ENCODE measurements at regions not wholly inside any gene's neighbourhood (a gene's known extent, or its start where the extent isn't known, plus 50 kb on each side); places are given as distances from the start of the nearest gene placed in this dataset.
"Not testable (repeated sequence)": the region's sequence is repeated elsewhere in the genome, so short reads cannot be mapped to it uniquely, and the experiment has no call there.

GRCh38 chr17:77028900-77029299 lies 111.9 kb upstream of the SEC14L1 start:
- ATAC-seq (replicated peaks) (no peak), DNase-seq (no peak)
- peaks cover 2 to 13% of the 10 kb centered on the region in 2 donors for H3K4me1 Mint-ChIP-seq
- H3K27ac Mint-ChIP-seq: no peak overlapping the region
- H3K9me3 Mint-ChIP-seq: peaks cover 14% of the 10 kb centered on the region in 2 donors
- peaks cover 3 to 10% of the 10 kb centered on the region in 2 donors for H3K36me3 Mint-ChIP-seq
- no peak overlapping the region for H3K4me3 Mint-ChIP-seq
- peaks cover 0 to 13% of the 10 kb centered on the region in 2 donors for H3K27me3 Mint-ChIP-seq

DNA sequence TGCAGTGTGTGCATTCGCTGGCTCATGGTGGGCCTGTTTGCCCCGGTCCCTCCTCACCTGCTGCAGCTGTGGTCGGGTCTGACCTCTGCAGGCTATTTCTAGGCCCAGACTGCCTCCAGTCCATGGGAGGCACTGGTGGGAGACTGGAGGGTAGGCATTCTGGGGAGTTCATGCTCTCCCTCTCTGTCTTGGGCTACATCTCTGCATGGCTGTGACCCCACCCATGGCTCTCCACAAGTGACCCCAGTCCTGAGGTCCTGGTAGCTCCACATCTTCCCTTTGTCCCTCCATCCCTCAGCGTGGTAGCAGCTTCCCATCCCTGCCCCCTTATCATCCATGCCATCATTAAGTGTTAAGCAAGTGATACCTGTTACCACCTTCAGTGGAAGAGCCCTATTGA lies 107.8 kb upstream of the SEC14L1 start:
- Mint-ChIP-seq H3K27ac (no peak overlapping the region), H3K9me3 (peaks cover 3 to 4% of the 10 kb centered on the region in 2 donors), H3K36me3 (peaks cover 3 to 10% of the 10 kb centered on the region in 2 donors), H3K27me3 (peaks cover 13 to 22% of the 10 kb centered on the region in 2 donors), H3K4me1 (peaks cover 19 to 38% of the 10 kb centered on the region in 2 donors), H3K4me3 (no peak overlapping the region)
- ATAC-seq (replicated peaks) (no peak), DNase-seq (no peak)

DNA sequence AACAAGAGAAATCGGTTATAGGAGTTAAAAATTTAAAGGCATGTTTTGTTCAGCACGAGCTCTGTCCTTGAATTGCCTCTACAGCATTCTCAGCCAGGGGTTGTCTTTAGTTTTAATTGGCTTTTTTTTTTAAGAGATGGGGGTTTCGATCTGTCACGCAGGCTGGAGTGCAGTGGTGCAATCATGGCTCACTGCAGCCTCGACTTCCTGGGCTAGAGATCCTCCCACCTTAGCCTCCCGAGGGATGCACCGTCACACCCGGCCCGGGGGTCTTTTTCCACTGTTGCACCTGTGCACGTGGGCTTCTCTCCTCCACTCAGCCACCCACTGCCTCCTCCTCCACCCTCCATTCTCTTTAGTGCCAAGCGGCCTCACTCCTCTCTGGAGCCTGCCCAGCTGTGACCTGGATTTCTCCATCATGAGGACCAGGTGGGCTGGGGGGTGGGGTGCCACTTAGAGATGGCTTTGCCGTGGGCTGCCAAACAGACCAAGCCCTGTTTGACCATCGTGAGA lies 106.8 kb upstream of the SEC14L1 start:
- Mint-ChIP-seq H3K36me3 (peaks cover 3 to 10% of the 10 kb centered on the region in 2 donors), H3K4me3 (no peak overlapping the region), H3K27me3 (peaks cover 19 to 26% of the 10 kb centered on the region in 2 donors), H3K4me1 (peaks cover 20 to 40% of the 10 kb centered on the region in 2 donors), H3K27ac (no peak overlapping the region), H3K9me3 (peaks cover 3 to 4% of the 10 kb centered on the region in 2 donors)
- no peak for ATAC-seq (replicated peaks)
- no peak for DNase-seq

GRCh38 chr17:77034677-77035424 lies 105.9 kb upstream of the SEC14L1 start:
- H3K9me3 Mint-ChIP-seq: peaks cover 3 to 4% of the 10 kb centered on the region in 2 donors
- H3K27me3 Mint-ChIP-seq: peaks cover 24 to 30% of the 10 kb centered on the region in 2 donors
- DNase-seq: no peak

GRCh38 chr17:77035526-77035925 lies 105.2 kb upstream of the SEC14L1 start:
- Mint-ChIP-seq H3K9me3 (peaks cover 3 to 4% of the 10 kb centered on the region in 2 donors), H3K4me3 (no peak overlapping the region), H3K36me3 (peaks cover 3 to 10% of the 10 kb centered on the region in 2 donors), H3K4me1 (peaks cover 20 to 40% of the 10 kb centered on the region in 2 donors), H3K27ac (no peak overlapping the region), H3K27me3 (peaks cover 24 to 34% of the 10 kb centered on the region in 2 donors)
- no peak for ATAC-seq (replicated peaks)
- DNase-seq: no peak

More at GRCh38 chr17:77034677-77035424, 105.9 kb upstream of the SEC14L1 start:
- Mint-ChIP-seq H3K27ac (no peak overlapping the region), H3K4me1 (peaks cover 20 to 40% of the 10 kb centered on the region in 2 donors), H3K36me3 (peaks cover 3 to 10% of the 10 kb centered on the region in 2 donors), H3K4me3 (no peak overlapping the region)
- ATAC-seq (replicated peaks): no peak

GRCh38 chr17:77036136-77036840 lies 104.5 kb upstream of the SEC14L1 start:
- Mint-ChIP-seq H3K27me3 (peaks cover 24 to 34% of the 10 kb centered on the region in 2 donors), H3K27ac (no peak overlapping the region)

GRCh38 chr17:77036841-77037381 lies 103.9 kb upstream of the SEC14L1 start:
- peaks cover 24 to 32% of the 10 kb centered on the region in 2 donors for H3K27me3 Mint-ChIP-seq
- DNase-seq: peak; percentile 52
- peaks cover 2% of the 10 kb centered on the region in 2 donors for H3K9me3 Mint-ChIP-seq
- peak; percentile 91 for ATAC-seq (replicated peaks)
- peak overlapping the region; percentile 71 for H3K4me3 Mint-ChIP-seq
- peaks cover 20 to 34% of the 10 kb centered on the region in 2 donors for H3K4me1 Mint-ChIP-seq
- H3K36me3 Mint-ChIP-seq: peaks cover under 1 to 3% of the 10 kb centered on the region in 2 donors
- H3K27ac Mint-ChIP-seq: no peak overlapping the region

More at GRCh38 chr17:77036136-77036840, 104.5 kb upstream of the SEC14L1 start:
- no peak for DNase-seq
- Mint-ChIP-seq H3K36me3 (peaks cover 3 to 5% of the 10 kb centered on the region in 2 donors), H3K4me3 (no peak overlapping the region), H3K4me1 (peaks cover 20 to 35% of the 10 kb centered on the region in 2 donors), H3K9me3 (peaks cover 3 to 4% of the 10 kb centered on the region in 2 donors)
- ATAC-seq (replicated peaks): peak; percentile 11 to 25

DNA sequence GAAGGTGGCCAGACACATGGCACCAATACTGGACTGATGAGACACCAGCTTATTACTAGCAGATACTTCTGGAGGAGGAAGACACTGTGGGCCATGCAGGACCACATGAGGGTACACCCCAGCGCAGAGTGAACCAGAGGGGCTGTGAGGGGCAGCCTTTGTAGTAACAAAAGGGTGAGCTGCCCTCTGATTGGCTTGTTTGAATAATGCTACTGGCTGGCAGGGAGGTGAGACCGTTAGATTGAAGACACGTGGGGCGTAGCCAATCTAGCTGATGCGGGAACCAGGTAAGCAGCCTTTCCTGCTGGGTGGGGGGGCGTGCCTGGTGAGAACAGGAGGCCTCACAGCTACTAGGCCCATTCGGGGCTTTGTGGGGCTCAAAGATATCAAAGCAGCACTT lies 102.8 kb upstream of the SEC14L1 start:
- Mint-ChIP-seq H3K36me3 (no peaks in the 10 kb centered on the region), H3K4me1 (peaks cover 20 to 34% of the 10 kb centered on the region in 2 donors), H3K4me3 (no peak overlapping the region), H3K9me3 (no peaks in the 10 kb centered on the region), H3K27me3 (peaks cover 24 to 30% of the 10 kb centered on the region in 2 donors), H3K27ac (no peak overlapping the region)
- no peak for DNase-seq
- no peak for ATAC-seq (replicated peaks)

- no peak for DNase-seq
- Mint-ChIP-seq H3K4me1 (peaks cover 17 to 25% of the 10 kb centered on the region in 2 donors), H3K4me3 (no peak overlapping the region), H3K9me3 (no peaks in the 10 kb centered on the region), H3K27me3 (peaks cover 24 to 29% of the 10 kb centered on the region in 2 donors), H3K27ac (no peak overlapping the region), H3K36me3 (no peaks in the 10 kb centered on the region)
- ATAC-seq (replicated peaks): no peak
Measured at GRCh38 chr17:77038884-77039555, 101.7 kb upstream of the SEC14L1 start.

- Mint-ChIP-seq H3K4me3 (no peak overlapping the region), H3K4me1 (peaks cover 3 to 5% of the 10 kb centered on the region in 2 donors), H3K27me3 (peaks cover 14 to 19% of the 10 kb centered on the region in 2 donors), H3K9me3 (no peaks in the 10 kb centered on the region), H3K36me3 (no peaks in the 10 kb centered on the region), H3K27ac (no peak overlapping the region)
- DNase-seq (no peak), ATAC-seq (replicated peaks) (no peak)
Measured at GRCh38 chr17:77042476-77043231, 98.1 kb upstream of the SEC14L1 start.

DNA sequence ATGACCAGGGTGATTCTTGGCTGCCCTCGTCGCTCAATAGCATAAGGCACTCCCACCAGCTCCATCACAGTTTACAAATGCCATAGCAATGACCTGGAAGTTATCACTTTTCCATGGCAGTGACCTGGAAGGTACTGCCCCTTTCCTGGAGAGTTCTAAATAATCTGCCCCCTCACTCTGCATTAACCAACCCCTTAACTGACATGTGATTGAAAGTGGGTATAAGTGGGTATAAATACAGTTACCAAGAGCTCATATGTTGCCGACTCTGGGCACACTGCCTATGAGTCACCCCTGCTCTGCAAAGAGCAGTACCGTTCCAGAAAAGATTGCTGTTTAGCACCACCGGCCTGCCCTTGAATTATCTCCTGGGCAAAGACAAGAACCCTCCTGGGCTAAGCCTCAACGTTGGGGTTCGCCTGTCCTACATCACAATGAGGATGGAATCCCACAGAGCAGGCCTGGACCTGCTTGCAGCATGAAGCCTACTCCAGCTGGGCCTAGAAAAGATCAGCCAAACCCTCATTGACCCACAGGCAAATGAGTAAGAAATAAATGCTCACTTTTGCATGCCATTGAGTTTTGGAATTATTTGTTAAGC lies 95.2 kb upstream of the SEC14L1 start:
- H3K27me3 Mint-ChIP-seq: peaks cover 0 to 4% of the 10 kb centered on the region in 2 donors
- H3K4me3 Mint-ChIP-seq: no peak overlapping the region
- H3K36me3 Mint-ChIP-seq: no peaks in the 10 kb centered on the region
- H3K4me1 Mint-ChIP-seq: no peaks in the 10 kb centered on the region
- no peaks in the 10 kb centered on the region for H3K9me3 Mint-ChIP-seq
- no peak overlapping the region for H3K27ac Mint-ChIP-seq
- no peak for ATAC-seq (replicated peaks)
- no peak for DNase-seq

DNA sequence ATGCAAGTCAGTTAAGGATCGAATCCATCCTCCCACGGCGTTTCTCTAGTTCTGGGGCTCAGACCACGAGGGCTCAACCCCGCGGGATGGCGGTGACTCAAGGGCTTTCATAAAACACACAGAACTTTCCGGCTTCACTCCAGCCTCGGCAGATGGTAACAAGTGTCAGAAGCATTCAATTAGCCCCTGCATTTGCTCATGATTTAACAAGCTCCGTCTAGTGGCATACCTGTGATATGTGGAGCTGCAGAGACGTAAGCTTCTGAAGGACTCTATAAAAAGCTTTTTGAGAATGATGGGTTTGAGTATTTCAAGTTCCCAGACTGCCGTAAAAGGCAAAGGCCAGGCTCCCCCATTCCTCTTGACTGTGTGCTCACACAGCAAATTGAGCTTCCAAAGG lies 91.3 kb upstream of the SEC14L1 start:
- DNase-seq: no peak
- ATAC-seq (replicated peaks): no peak
- no peak overlapping the region for H3K4me3 Mint-ChIP-seq
- no peaks in the 10 kb centered on the region for H3K36me3 Mint-ChIP-seq
- no peak overlapping the region for H3K27ac Mint-ChIP-seq
- peaks cover 4 to 6% of the 10 kb centered on the region in 2 donors for H3K27me3 Mint-ChIP-seq
- H3K4me1 Mint-ChIP-seq: no peaks in the 10 kb centered on the region
- H3K9me3 Mint-ChIP-seq: no peaks in the 10 kb centered on the region

GRCh38 chr17:77050901-77051300 lies 89.9 kb upstream of the SEC14L1 start:
- ATAC-seq (replicated peaks); H3K9me3 Mint-ChIP-seq; H3K36me3 Mint-ChIP-seq; DNase-seq; H3K4me3 Mint-ChIP-seq; H3K4me1 Mint-ChIP-seq; H3K27ac Mint-ChIP-seq: not testable (repeated sequence)
- H3K27me3 Mint-ChIP-seq: peaks cover 12 to 14% of the 10 kb centered on the region in 2 donors

Measured in stimulated activated naive B cell treated with anti-CD40 and anti-IgM and Interleukin-4, amounts not matched to agents 10 μg/mL and 1 μg/mL and 100 μg/mL, for 72 hours (primary cell).